Lower leg skin (tissue), 4 donors: ENCODE measurements at regions not wholly inside any gene's neighbourhood (a gene's known extent, or its start where the extent isn't known, plus 50 kb on each side); places are given as distances from the start of the nearest gene placed in this dataset.

Experiments used
- DNase-seq, 2 donors: peaks; one replicate each; pipeline ENCODE4 v3.0.0-alpha.2; 2019; ENCODE audit warnings: low spot score in 2 of 2
- H3K4me3 ChIP-seq: fragments of 200-600 bp; sonication (generic); 2 replicates; pipeline ENCODE4 v1.5.1; 2017; ENCODE audit warnings: mild to moderate bottlenecking, low read depth; ENCODE audit not compliant: poor library complexity, severe bottlenecking
- POLR2A ChIP-seq, 2 donors: fragments of 450-650 bp; IDR thresholded peaks; one replicate each; pipeline ENCODE4 v1.6.1; 2016 to 2017; ENCODE audit warnings: antibody characterized with exemption in 2 of 2, mild to moderate bottlenecking in 1 of 2, moderate library complexity in 1 of 2
- WGBS, 2 donors: methylation state at CpG; one replicate each; pipeline ENCODE4 v1.1.5; 2018; 5-methylcytosine and 5-hydroxymethylcytosine counted together
- intact Hi-C: fragments of 100-400 bp; cut with DNase I; formaldehyde crosslinking; loops from one replicate; pipeline ENCODE4 v1.15.0; 2023; ENCODE audit warnings: low total_unique reads
- TF ChIP-seq, protein P1 (sequence below), 3 donors: fragments of 450-650 bp; IDR thresholded peaks; one replicate each; pipeline ENCODE4 v1.5.1; 2016; ENCODE audit warnings: antibody characterized with exemption in 3 of 3, mild to moderate bottlenecking in 3 of 3, moderate library complexity in 2 of 3

DNA sequence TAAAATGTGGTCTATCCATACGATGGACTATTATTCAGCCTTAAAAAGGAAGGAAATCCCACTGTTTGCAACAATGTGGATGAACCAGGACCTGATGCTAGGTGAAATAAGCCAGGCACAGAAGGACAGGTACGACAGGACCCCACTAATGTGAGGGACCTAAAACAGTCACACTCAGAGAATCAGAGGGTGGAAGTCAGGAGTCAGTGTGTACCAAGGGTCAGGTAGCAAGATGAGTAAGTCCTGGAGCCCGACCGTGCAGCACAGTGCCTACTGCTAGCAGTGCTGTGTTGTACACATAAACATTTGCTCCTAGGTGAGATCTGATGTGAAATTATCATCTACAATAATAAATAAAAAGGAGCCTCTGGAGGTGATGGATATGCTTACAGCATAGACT is 322.3 kb downstream of the GLRX3 start:
- intact Hi-C loops, result no loop called here
- DNase-seq, result peak in 1 of 2 donors; percentile 37
- WGBS, 2 donors, result 62 to 89% methylated on average over 4 of the region's 4 CpGs
- no peak overlapping the region for H3K4me3 ChIP-seq
- TF ChIP-seq, protein P1, sequence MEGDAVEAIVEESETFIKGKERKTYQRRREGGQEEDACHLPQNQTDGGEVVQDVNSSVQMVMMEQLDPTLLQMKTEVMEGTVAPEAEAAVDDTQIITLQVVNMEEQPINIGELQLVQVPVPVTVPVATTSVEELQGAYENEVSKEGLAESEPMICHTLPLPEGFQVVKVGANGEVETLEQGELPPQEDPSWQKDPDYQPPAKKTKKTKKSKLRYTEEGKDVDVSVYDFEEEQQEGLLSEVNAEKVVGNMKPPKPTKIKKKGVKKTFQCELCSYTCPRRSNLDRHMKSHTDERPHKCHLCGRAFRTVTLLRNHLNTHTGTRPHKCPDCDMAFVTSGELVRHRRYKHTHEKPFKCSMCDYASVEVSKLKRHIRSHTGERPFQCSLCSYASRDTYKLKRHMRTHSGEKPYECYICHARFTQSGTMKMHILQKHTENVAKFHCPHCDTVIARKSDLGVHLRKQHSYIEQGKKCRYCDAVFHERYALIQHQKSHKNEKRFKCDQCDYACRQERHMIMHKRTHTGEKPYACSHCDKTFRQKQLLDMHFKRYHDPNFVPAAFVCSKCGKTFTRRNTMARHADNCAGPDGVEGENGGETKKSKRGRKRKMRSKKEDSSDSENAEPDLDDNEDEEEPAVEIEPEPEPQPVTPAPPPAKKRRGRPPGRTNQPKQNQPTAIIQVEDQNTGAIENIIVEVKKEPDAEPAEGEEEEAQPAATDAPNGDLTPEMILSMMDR (IDR thresholded peaks at IDR 0.05), result no peak
- TF ChIP-seq POLR2A (IDR thresholded peaks at IDR 0.05), result no peak

DNA sequence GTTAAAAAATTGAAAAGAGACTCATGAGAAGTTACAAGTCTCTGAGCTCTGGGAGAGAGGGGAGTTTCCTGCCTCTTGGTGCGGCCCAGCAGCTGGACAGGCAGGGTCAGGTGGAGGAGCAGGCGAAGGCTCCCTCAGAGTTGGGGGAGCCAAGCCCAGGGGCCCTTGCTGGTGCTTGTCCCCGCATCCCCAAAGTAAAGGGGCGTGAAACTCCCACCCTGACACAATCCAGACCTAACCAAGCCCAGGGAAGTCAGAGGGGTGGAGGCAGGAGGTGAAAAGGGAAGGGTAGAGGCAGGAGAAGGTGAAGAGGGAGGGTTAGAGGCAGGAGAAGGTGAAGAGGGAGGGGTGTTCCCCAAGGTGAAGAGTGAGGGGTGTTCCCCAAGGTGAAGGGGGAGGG is 322.8 kb downstream of the GLRX3 start:
- intact Hi-C loops, result no loop called here
- WGBS, 2 donors, result 80 to 86% methylated on average over 4 of the region's 4 CpGs
- no peak overlapping the region for H3K4me3 ChIP-seq
- DNase-seq, result peak in 1 of 2 donors; percentile 58
- TF ChIP-seq, protein P1 (IDR thresholded peaks at IDR 0.05), result no peak
- TF ChIP-seq POLR2A (IDR thresholded peaks at IDR 0.05), result no peak

DNA sequence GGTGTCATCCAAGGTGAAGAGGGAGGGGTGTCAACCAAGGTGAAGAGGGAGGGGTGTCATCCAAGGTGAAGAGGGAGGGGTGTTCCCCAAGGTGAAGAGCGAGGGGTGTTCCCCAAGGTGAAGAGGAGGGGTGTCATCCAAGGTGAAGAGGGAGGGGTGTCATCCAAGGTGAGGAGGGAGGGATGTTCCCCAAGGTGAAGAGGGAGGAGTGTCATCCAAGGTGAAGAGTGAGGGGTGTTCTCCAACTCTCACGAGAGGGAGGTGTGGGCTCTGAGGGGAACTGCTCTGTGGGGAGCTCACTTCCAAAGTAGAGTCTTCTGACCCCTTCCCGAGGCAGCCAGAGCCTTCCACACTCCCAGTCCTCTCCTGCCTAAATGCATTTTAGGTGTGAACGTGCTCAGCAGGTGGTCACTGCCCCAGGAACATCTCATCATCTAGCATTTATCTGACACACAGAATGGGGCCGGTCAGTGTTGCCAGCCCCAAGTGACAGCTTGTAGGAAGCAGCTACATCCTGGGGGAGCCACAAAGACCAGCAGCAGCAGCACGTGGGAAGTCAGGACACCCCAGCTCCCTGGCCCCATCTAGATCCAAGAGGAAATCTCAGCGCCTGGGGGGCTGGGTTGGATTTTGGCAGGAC is 323.8 kb downstream of the GLRX3 start:
- intact Hi-C loops, result no loop called here
- DNase-seq, result peak in 1 of 2 donors; percentile 61
- whole genome bisulfite sequencing, 2 donors, result 76 to 78% methylated on average over 7 of the region's 7 CpGs
- H3K4me3 ChIP-seq, result no peak overlapping the region
- no peak for TF ChIP-seq POLR2A (IDR thresholded peaks at IDR 0.05)
- TF ChIP-seq, protein P1 (IDR thresholded peaks at IDR 0.05), result no peak

DNA sequence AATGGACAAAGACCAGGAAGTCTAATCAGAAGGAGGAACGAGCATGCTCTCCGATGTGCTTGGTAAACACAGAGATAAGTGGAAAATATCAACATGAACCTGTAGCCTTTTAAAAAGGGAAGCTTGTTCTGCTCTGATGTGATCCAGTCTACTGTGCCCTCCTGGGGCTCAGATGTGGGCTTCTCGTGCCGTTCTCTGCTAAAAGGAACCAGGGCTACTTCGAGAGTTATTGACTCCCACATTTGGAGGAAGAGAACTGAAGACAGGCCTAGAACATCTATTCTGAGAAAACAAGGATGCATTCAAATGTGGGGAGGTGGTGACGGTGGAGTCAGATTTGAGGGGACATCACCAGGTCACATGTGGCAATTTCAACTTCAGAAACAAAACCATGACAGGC is 325.4 kb downstream of the GLRX3 start:
- intact Hi-C loops, result no loop called here
- WGBS, 2 donors, result 79 to 88% methylated on average over 6 of the region's 6 CpGs
- peak in 1 of 2 donors; percentile 29 for DNase-seq
- TF ChIP-seq, protein P1 (IDR thresholded peaks at IDR 0.05), result no peak
- TF ChIP-seq POLR2A (IDR thresholded peaks at IDR 0.05), result no peak
- no peak overlapping the region for H3K4me3 ChIP-seq

DNA sequence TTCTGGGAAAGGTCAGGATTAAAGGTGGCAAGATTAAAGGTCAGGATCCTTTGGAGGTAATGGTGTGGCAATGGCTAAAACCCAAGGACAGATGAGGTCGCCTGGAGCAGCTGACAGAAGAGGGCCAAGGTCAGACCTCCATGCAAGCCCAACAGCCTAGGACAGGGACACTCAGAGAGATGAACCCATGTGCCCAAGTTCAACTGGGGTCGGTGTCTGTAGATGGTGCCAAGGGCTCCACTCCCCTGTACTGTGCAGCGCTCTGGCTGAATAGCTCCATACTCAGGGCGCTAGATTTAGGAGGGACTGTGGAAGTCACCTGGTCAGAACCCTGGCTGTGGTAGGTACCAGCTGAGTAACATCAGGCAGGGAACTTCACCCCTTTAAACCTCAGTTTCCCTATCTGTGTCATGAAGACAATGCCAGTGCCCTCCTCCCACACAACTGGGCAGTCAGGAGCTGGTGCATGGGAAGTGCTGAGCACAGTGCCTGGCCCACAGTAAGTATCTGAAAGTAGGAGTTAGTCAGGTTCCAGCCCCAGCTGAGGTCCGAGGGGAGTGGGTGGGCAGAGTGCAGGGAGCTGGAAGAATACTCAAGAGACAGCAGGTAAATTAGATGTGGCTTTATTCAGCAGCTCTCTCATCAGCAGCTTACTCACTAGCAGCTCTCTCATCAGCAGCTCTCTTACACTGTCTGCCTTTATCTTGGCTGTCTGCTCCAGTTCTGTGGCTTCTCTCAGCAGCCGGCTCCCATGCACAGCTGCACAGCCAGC is 327.1 kb downstream of the GLRX3 start:
- DNase-seq, result peak in 1 of 2 donors; percentile 72
- TF ChIP-seq, protein P1 (IDR thresholded peaks at IDR 0.05), result no peak
- no peak for TF ChIP-seq POLR2A (IDR thresholded peaks at IDR 0.05)
- WGBS, 2 donors, result 73 to 86% methylated on average over 6 of the region's 6 CpGs

More for the DNA sequence above, 327.1 kb downstream of the GLRX3 start:
- intact Hi-C loops, result no loop called here
- no peak overlapping the region for H3K4me3 ChIP-seq
